ENCODE measurements at regions not wholly inside any gene's neighbourhood (a gene's known extent, or its start where the extent isn't known, plus 50 kb on each side); places are given as distances from the start of the nearest gene placed in this dataset.

DNA sequence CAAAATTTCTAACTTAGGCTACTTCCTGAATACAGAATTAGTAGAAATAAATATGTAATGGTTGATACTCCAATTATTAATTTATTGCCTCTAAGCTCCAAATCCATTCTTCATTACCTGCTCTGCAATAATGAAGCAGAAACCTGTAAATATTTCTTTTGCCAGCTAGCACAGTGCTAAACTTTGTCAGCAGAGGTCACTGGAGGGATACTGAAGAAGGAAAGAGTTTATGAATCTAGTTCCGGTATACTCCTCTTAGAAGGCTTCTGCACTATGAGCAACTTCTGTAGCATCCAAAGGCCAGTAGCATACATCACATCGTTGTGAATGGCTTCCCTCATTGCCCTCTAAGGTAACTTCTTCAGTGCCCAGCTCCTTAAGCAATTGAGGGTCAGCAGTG is 81.0 kb upstream of the LHX8 start:
- peaks cover 2% of the 10 kb centered on the region for H3K4me1 ChIP-seq (ENCODE audit: control insufficient read depth, low read depth, low read length)
- no peak overlapping the region for H3K56ac ChIP-seq (ENCODE audit: low read length)
- H2AK5ac ChIP-seq (ENCODE audit: low read length) = no peak overlapping the region
- no peak overlapping the region for H3K27ac ChIP-seq (ENCODE audit: low read depth, low read length)
- H3K27me3 ChIP-seq (ENCODE audit: insufficient read depth, low read length, poor library complexity) = no peaks in the 10 kb centered on the region
- H4K8ac ChIP-seq (ENCODE audit: low read depth, low read length) = no peak overlapping the region
- H3K4ac ChIP-seq (ENCODE audit: low read depth, low read length) = no peak overlapping the region
- no peak overlapping the region for H3K4me2 ChIP-seq (ENCODE audit: low read length)
- no peak overlapping the region for H2BK120ac ChIP-seq (ENCODE audit: low read depth, low read length)
- H3K79me1 ChIP-seq (ENCODE audit: low read length) = no peaks in the 10 kb centered on the region
- H3K36me3 ChIP-seq (ENCODE audit: control insufficient read depth, insufficient read depth, low read length) = no peaks in the 10 kb centered on the region
- no peak overlapping the region for H3K9ac ChIP-seq (ENCODE audit: low read length)
- no peak overlapping the region for H4K5ac ChIP-seq (ENCODE audit: low read length)
- no peaks in the 10 kb centered on the region for H3K79me2 ChIP-seq (ENCODE audit: control insufficient read depth, insufficient read depth, low read length)
- H3K18ac ChIP-seq (ENCODE audit: low read length) = no peak overlapping the region
- WGBS (ENCODE audit: extremely low coverage, insufficient coverage, low lambda C conversion rate) = no CpG with 5 or more reads among the region's 2 CpGs
- DNase-seq = peak; percentile 57
- no peak overlapping the region for H3K23ac ChIP-seq (ENCODE audit: low read length)
- H2BK5ac ChIP-seq (ENCODE audit: low read length) = no peak overlapping the region
- no peak overlapping the region for H2BK15ac ChIP-seq (replicated peaks; ENCODE audit: low read depth)
- H3K4me3 ChIP-seq (ENCODE audit: low read length) = no peak overlapping the region

DNA sequence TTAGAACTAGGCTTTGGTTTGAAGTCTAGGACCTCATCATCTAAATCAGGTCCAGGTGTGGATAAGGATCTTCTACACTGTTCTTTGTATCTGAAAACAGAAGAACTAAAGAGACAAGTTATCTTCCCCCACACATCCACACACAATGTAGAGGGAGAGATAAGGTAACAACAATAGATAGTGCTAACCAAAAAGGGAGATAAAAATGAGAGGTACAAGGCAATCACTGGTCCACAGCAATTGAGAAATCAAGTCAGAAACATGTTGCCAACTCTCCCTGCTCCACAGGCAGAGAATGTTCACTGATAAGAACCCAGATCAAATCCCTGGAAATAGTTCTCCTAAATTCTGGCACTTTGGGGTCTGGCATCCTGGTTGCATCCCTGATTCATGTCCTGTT is 75.8 kb upstream of the LHX8 start:
- no peak overlapping the region for H4K8ac ChIP-seq (ENCODE audit: low read depth, low read length)
- H3K79me1 ChIP-seq (ENCODE audit: low read length) = no peaks in the 10 kb centered on the region
- no peak overlapping the region for H3K56ac ChIP-seq (ENCODE audit: low read length)
- H3K23ac ChIP-seq (ENCODE audit: low read length) = no peak overlapping the region
- H3K4me1 ChIP-seq (ENCODE audit: control insufficient read depth, low read depth, low read length) = peaks cover 2% of the 10 kb centered on the region
- no peak overlapping the region for H3K27ac ChIP-seq (ENCODE audit: low read depth, low read length)
- H3K18ac ChIP-seq (ENCODE audit: low read length) = no peak overlapping the region
- no peaks in the 10 kb centered on the region for H3K36me3 ChIP-seq (ENCODE audit: control insufficient read depth, insufficient read depth, low read length)
- H2BK5ac ChIP-seq (ENCODE audit: low read length) = no peak overlapping the region
- no peak overlapping the region for H3K4ac ChIP-seq (ENCODE audit: low read depth, low read length)
- no peak overlapping the region for H3K4me3 ChIP-seq (ENCODE audit: low read length)
- H2BK120ac ChIP-seq (ENCODE audit: low read depth, low read length) = no peak overlapping the region
- H2AK5ac ChIP-seq (ENCODE audit: low read length) = no peak overlapping the region
- H3K27me3 ChIP-seq (ENCODE audit: insufficient read depth, low read length, poor library complexity) = no peaks in the 10 kb centered on the region
- no peaks in the 10 kb centered on the region for H3K79me2 ChIP-seq (ENCODE audit: control insufficient read depth, insufficient read depth, low read length)
- H3K9ac ChIP-seq (ENCODE audit: low read length) = no peak overlapping the region
- H4K5ac ChIP-seq (ENCODE audit: low read length) = no peak overlapping the region
- H3K4me2 ChIP-seq (ENCODE audit: low read length) = no peak overlapping the region
- no peak overlapping the region for H2BK15ac ChIP-seq (replicated peaks; ENCODE audit: low read depth)
- peak; percentile 91 for DNase-seq

DNA sequence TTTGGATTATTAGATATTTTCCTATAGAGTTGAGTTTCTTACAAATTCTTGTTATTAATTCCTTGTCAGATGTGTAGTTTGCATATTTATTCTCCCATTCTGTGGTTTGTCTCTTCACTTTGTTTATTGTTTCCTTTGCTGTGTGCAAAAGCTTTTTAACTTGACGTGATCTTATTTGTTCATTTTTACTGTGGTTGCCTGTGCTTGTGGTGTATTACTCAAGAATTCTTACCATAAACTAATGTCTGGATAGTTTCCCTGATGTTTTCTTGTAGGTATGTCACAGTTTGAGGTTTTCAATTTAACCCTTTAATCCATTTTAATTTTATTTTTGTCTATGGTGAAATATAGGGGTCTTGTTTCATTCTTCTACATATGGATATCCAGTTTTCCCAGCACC is 72.1 kb upstream of the LHX8 start:
- DNase-seq = no peak
- H2BK120ac ChIP-seq (ENCODE audit: low read depth, low read length) = no peak overlapping the region
- no peak overlapping the region for H2AK5ac ChIP-seq (ENCODE audit: low read length)
- no peaks in the 10 kb centered on the region for H3K27me3 ChIP-seq (ENCODE audit: insufficient read depth, low read length, poor library complexity)
- H4K5ac ChIP-seq (ENCODE audit: low read length) = no peak overlapping the region
- no peaks in the 10 kb centered on the region for H3K36me3 ChIP-seq (ENCODE audit: control insufficient read depth, insufficient read depth, low read length)
- H3K4me1 ChIP-seq (ENCODE audit: control insufficient read depth, low read depth, low read length) = peaks cover 2% of the 10 kb centered on the region
- no peak overlapping the region for H3K4me3 ChIP-seq (ENCODE audit: low read length)
- no peak overlapping the region for H3K4ac ChIP-seq (ENCODE audit: low read depth, low read length)
- H3K4me2 ChIP-seq (ENCODE audit: low read length) = no peak overlapping the region
- H2BK15ac ChIP-seq (replicated peaks; ENCODE audit: low read depth) = no peak overlapping the region
- H2BK5ac ChIP-seq (ENCODE audit: low read length) = no peak overlapping the region
- no peak overlapping the region for H3K18ac ChIP-seq (ENCODE audit: low read length)
- no peaks in the 10 kb centered on the region for H3K79me2 ChIP-seq (ENCODE audit: control insufficient read depth, insufficient read depth, low read length)
- no peak overlapping the region for H3K56ac ChIP-seq (ENCODE audit: low read length)
- H4K8ac ChIP-seq (ENCODE audit: low read depth, low read length) = no peak overlapping the region
- no peak overlapping the region for H3K27ac ChIP-seq (ENCODE audit: low read depth, low read length)
- no peaks in the 10 kb centered on the region for H3K79me1 ChIP-seq (ENCODE audit: low read length)
- WGBS (ENCODE audit: extremely low coverage, insufficient coverage, low lambda C conversion rate) = no CpG with 5 or more reads among the region's 1 CpG
- no peak overlapping the region for H3K9ac ChIP-seq (ENCODE audit: low read length)
- no peak overlapping the region for H3K23ac ChIP-seq (ENCODE audit: low read length)

DNA sequence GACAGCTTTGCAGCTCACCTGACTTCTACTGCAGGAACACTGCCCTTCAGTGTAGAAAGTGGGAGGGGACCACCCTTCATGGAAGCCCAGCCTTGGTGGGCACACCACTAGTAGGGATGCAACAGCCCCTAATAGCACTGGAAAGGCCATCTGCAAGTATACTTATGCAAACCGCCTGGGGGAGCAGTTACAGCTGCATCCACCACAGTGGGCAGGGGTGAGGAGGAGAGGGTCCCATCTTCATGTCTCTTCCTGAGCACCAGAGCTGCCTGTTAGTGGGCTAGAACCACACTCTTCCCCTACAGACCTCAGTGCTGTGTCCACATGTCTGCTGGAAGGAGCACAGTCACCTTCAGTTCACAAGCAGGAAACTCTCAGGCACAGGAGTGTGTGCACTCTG is 66.2 kb upstream of the LHX8 start:
- H3K4me2 ChIP-seq (ENCODE audit: low read length) = no peak overlapping the region
- no peak overlapping the region for H2BK15ac ChIP-seq (replicated peaks; ENCODE audit: low read depth)
- no peak overlapping the region for H3K56ac ChIP-seq (ENCODE audit: low read length)
- no peak overlapping the region for H3K18ac ChIP-seq (ENCODE audit: low read length)
- H3K27ac ChIP-seq (ENCODE audit: low read depth, low read length) = no peak overlapping the region
- no peak overlapping the region for H3K23ac ChIP-seq (ENCODE audit: low read length)
- H3K4me3 ChIP-seq (ENCODE audit: low read length) = no peak overlapping the region
- H3K27me3 ChIP-seq (ENCODE audit: insufficient read depth, low read length, poor library complexity) = no peaks in the 10 kb centered on the region
- no peak overlapping the region for H2BK5ac ChIP-seq (ENCODE audit: low read length)
- no peak overlapping the region for H3K9ac ChIP-seq (ENCODE audit: low read length)
- H4K8ac ChIP-seq (ENCODE audit: low read depth, low read length) = no peak overlapping the region
- H3K36me3 ChIP-seq (ENCODE audit: control insufficient read depth, insufficient read depth, low read length) = no peaks in the 10 kb centered on the region
- peak; percentile 41 for DNase-seq
- H3K4ac ChIP-seq (ENCODE audit: low read depth, low read length) = no peak overlapping the region
- no peaks in the 10 kb centered on the region for H3K4me1 ChIP-seq (ENCODE audit: control insufficient read depth, low read depth, low read length)
- WGBS (ENCODE audit: extremely low coverage, insufficient coverage, low lambda C conversion rate) = no CpG with 5 or more reads among the region's 1 CpG
- H2BK120ac ChIP-seq (ENCODE audit: low read depth, low read length) = no peak overlapping the region
- H4K5ac ChIP-seq (ENCODE audit: low read length) = no peak overlapping the region
- H3K79me2 ChIP-seq (ENCODE audit: control insufficient read depth, insufficient read depth, low read length) = no peaks in the 10 kb centered on the region
- no peak overlapping the region for H2AK5ac ChIP-seq (ENCODE audit: low read length)
- H3K79me1 ChIP-seq (ENCODE audit: low read length) = no peaks in the 10 kb centered on the region

DNA sequence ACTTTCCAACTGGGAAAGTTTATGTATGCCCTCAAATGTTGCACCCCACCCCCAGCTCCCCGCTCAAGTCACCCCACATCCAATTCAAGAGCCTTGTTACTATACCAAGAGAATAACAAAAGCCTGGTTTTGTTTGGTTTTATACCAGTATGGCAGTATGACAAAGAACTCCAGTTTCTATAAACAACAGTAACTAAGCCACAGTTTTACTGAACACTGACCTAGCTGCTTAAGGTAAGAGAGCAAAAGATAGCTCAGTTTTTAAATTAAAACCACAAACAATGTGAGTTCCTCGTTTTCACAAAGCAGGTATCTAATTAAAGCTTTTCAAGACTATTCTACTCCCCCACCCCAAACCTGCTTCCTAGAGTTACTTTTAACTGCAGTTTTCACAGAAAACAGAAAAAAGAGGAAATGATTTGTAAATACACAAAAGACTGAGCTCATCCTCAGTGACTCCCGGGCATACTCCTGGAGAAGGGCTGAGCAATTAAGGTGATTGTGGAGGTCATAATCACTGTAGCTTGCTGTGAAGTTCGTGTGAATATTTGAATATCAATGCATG is 59.3 kb upstream of the LHX8 start:
- WGBS (ENCODE audit: extremely low coverage, insufficient coverage, low lambda C conversion rate) = no CpG with 5 or more reads among the region's 4 CpGs
- Histone ChIP-seq H3K4me2 (ENCODE audit: low read length) (no peak overlapping the region), H4K8ac (ENCODE audit: low read depth, low read length) (no peak overlapping the region), H2AK5ac (ENCODE audit: low read length) (no peak overlapping the region), H3K79me1 (ENCODE audit: low read length) (no peaks in the 10 kb centered on the region), H3K79me2 (ENCODE audit: control insufficient read depth, insufficient read depth, low read length) (no peaks in the 10 kb centered on the region), H2BK5ac (ENCODE audit: low read length) (no peak overlapping the region), H3K18ac (ENCODE audit: low read length) (peak overlapping the region; percentile 80), H3K36me3 (ENCODE audit: control insufficient read depth, insufficient read depth, low read length) (no peaks in the 10 kb centered on the region), H3K27me3 (ENCODE audit: insufficient read depth, low read length, poor library complexity) (no peaks in the 10 kb centered on the region), H3K4ac (ENCODE audit: low read depth, low read length) (no peak overlapping the region), H3K23ac (ENCODE audit: low read length) (no peak overlapping the region), H2BK120ac (ENCODE audit: low read depth, low read length) (no peak overlapping the region), H3K27ac (ENCODE audit: low read depth, low read length) (peak overlapping the region; percentile 72), H3K9ac (ENCODE audit: low read length) (no peak overlapping the region), H3K56ac (ENCODE audit: low read length) (no peak overlapping the region), H3K4me1 (ENCODE audit: control insufficient read depth, low read depth, low read length) (no peaks in the 10 kb centered on the region), H2BK15ac (replicated peaks; ENCODE audit: low read depth) (no peak overlapping the region), H4K5ac (ENCODE audit: low read length) (no peak overlapping the region), H3K4me3 (ENCODE audit: low read length) (no peak overlapping the region)
- DNase-seq = peak; percentile 48

DNA sequence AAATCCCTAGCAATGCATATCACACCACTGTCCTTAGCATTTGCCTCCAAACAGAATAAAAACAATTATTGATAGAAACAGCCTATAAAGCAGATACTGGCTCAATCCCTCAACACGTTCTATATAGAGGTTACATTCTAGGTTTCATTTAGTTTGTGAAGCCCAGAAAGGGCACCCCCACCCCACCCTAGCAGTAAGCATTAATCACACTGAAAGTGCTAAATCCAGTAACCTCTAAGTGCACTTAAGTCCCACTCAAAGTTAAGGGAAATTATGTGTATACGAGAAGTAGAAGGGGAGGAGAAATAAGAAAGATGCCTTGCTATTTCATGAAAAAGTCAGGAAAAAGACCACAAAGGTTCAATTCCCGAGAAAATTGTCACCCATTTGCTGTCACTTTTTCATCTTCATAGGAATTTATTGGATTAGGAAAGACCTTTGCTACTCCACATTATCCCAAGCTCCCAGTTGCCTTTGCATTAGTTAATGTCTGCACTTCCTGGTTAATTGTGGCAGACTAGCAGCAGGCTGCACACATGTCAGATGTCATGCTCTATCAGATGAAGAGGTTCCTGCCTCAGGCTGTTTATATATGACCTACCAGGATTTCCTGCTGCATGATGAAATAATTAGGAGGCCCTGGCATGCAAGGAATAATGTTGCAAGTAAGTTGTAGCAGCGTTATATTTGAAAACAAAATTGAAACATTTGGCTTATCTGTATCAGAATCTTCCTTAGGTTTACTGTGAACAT is 54.5 kb upstream of the LHX8 start:
- H3K27me3 ChIP-seq (ENCODE audit: insufficient read depth, low read length, poor library complexity) = no peaks in the 10 kb centered on the region
- H3K18ac ChIP-seq (ENCODE audit: low read length) = peak overlapping the region; percentile 60
- H2BK120ac ChIP-seq (ENCODE audit: low read depth, low read length) = no peak overlapping the region
- H3K79me2 ChIP-seq (ENCODE audit: control insufficient read depth, insufficient read depth, low read length) = no peaks in the 10 kb centered on the region
- H4K5ac ChIP-seq (ENCODE audit: low read length) = no peak overlapping the region
- H2BK15ac ChIP-seq (replicated peaks; ENCODE audit: low read depth) = no peak overlapping the region
- H3K79me1 ChIP-seq (ENCODE audit: low read length) = no peaks in the 10 kb centered on the region
- no peak overlapping the region for H2AK5ac ChIP-seq (ENCODE audit: low read length)
- no peak overlapping the region for H3K4me2 ChIP-seq (ENCODE audit: low read length)
- H3K4ac ChIP-seq (ENCODE audit: low read depth, low read length) = no peak overlapping the region
- H3K9ac ChIP-seq (ENCODE audit: low read length) = no peak overlapping the region
- DNase-seq = peak; percentile 44
- no peak overlapping the region for H3K23ac ChIP-seq (ENCODE audit: low read length)
- H3K56ac ChIP-seq (ENCODE audit: low read length) = no peak overlapping the region
- no peak overlapping the region for H3K4me3 ChIP-seq (ENCODE audit: low read length)
- WGBS (ENCODE audit: extremely low coverage, insufficient coverage, low lambda C conversion rate) = no CpG with 5 or more reads among the region's 4 CpGs
- no peak overlapping the region for H3K27ac ChIP-seq (ENCODE audit: low read depth, low read length)
- no peaks in the 10 kb centered on the region for H3K4me1 ChIP-seq (ENCODE audit: control insufficient read depth, low read depth, low read length)
- no peaks in the 10 kb centered on the region for H3K36me3 ChIP-seq (ENCODE audit: control insufficient read depth, insufficient read depth, low read length)
- H4K8ac ChIP-seq (ENCODE audit: low read depth, low read length) = no peak overlapping the region
- no peak overlapping the region for H2BK5ac ChIP-seq (ENCODE audit: low read length)

All from mesendoderm (in vitro differentiated cells).